ENCODE measurements at regions not wholly inside any gene's neighbourhood (a gene's known extent, or its start where the extent isn't known, plus 50 kb on each side); places are given as distances from the start of the nearest gene placed in this dataset.

DNA sequence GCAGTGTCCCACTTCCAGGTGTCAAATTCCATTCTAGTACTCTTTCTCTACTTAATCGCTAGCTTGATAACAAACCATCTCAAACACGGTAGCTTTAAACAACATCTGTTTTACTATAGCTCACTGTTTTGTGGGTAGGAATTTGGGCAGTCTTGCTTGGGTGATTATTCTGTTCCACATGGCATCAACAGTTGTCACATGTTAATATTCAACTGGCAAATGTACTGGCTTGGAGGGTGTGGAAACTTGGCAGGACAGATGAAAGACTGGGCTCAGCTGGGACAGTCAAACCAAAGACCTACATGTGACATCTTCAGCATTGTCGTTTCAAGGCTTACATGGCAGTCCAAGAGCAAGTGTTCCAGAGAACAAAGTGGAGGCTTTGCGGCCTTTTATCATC lies 241.8 kb downstream of the PTH2R start:
- TF ChIP-seq, protein P1, sequence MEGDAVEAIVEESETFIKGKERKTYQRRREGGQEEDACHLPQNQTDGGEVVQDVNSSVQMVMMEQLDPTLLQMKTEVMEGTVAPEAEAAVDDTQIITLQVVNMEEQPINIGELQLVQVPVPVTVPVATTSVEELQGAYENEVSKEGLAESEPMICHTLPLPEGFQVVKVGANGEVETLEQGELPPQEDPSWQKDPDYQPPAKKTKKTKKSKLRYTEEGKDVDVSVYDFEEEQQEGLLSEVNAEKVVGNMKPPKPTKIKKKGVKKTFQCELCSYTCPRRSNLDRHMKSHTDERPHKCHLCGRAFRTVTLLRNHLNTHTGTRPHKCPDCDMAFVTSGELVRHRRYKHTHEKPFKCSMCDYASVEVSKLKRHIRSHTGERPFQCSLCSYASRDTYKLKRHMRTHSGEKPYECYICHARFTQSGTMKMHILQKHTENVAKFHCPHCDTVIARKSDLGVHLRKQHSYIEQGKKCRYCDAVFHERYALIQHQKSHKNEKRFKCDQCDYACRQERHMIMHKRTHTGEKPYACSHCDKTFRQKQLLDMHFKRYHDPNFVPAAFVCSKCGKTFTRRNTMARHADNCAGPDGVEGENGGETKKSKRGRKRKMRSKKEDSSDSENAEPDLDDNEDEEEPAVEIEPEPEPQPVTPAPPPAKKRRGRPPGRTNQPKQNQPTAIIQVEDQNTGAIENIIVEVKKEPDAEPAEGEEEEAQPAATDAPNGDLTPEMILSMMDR (optimal IDR thresholded peaks at IDR 0.05 in 1 of 3, IDR thresholded peaks at IDR 0.05 in 1 of 3, conservative IDR thresholded peaks at IDR 0.05 in 1 of 3; ENCODE audit: extremely low read depth in 1 of 3, insufficient read depth in 2 of 3, low read length in 3 of 3), result no peak
- no peak for TF ChIP-seq EZH2 (IDR thresholded peaks at IDR 0.05; ENCODE audit: low read length)

Data from keratinocyte (primary cell).